GM12864 (cell line): ENCODE measurements at regions not wholly inside any gene's neighbourhood (a gene's known extent, or its start where the extent isn't known, plus 50 kb on each side); places are given as distances from the start of the nearest gene placed in this dataset.

Source experiments
- DNase-seq: peaks from one replicate; pipeline ENCODE4 v3.0.0-alpha.2; 2011; ENCODE audit warnings: low read depth
- H3K4me3 ChIP-seq: 2 replicates; pipeline ENCODE4 v1.5.1; 2011; ENCODE audit warnings: mild to moderate bottlenecking, low read depth, low read length, control low read depth
- CTCF ChIP-seq: IDR thresholded peaks from 2 replicates; pipeline ENCODE4 v1.5.1; 2011; ENCODE audit warnings: low read depth, mild to moderate bottlenecking, moderate library complexity, low read length, control low read depth, inconsistent platforms; ENCODE audit errors: missing control alignments

GRCh38 chr2:239611222-239611795 is 210.5 kb upstream of the HDAC4 start:
- no peak overlapping the region for H3K4me3 ChIP-seq
- DNase-seq = no peak
- TF ChIP-seq CTCF = no peak

GRCh38 chr2:239610457-239611221 is 209.8 kb upstream of the HDAC4 start:
- DNase-seq = no peak
- no peak for TF ChIP-seq CTCF
- H3K4me3 ChIP-seq = no peak overlapping the region

- no peak overlapping the region for H3K4me3 ChIP-seq
- no peak for DNase-seq
Observed at GRCh38 chr2:239609607-239610310, 208.9 kb upstream of the HDAC4 start.

GRCh38 chr2:239609162-239609561 is 208.3 kb upstream of the HDAC4 start:
- TF ChIP-seq CTCF = no peak
- DNase-seq = no peak

More at GRCh38 chr2:239609607-239610310, 208.9 kb upstream of the HDAC4 start:
- no peak for TF ChIP-seq CTCF

GRCh38 chr2:239608723-239609122 is 207.9 kb upstream of the HDAC4 start:
- no peak for TF ChIP-seq CTCF
- no peak for DNase-seq
- H3K4me3 ChIP-seq = no peak overlapping the region

More at GRCh38 chr2:239609162-239609561, 208.3 kb upstream of the HDAC4 start:
- no peak overlapping the region for H3K4me3 ChIP-seq

- DNase-seq = no peak
Observed at GRCh38 chr2:239608260-239608659, 207.4 kb upstream of the HDAC4 start.

More at GRCh38 chr2:239608260-239608659, 207.4 kb upstream of the HDAC4 start:
- H3K4me3 ChIP-seq = no peak overlapping the region
- TF ChIP-seq CTCF = no peak
